CD14-positive monocyte (primary cell): ENCODE measurements at regions not wholly inside any gene's neighbourhood (a gene's known extent, or its start where the extent isn't known, plus 50 kb on each side); places are given as distances from the start of the nearest gene placed in this dataset.

Experiments
- DNase-seq, 3 donors: peaks; one replicate each; pipeline ENCODE4 v3.0.0-alpha.2; 2011 to 2022
- H2AFZ ChIP-seq: 2 replicates; pipeline ENCODE4 v1.6.0; 2012; ENCODE audit warnings: mild to moderate bottlenecking, low read depth, low read length, inconsistent platforms; ENCODE audit not compliant: insufficient read depth, poor library complexity, severe bottlenecking
- H3K27ac ChIP-seq, 2 donors: 1 replicate in 1 of 2; 2 replicates in 1 of 2; pipeline ENCODE4 v1.5.1; 2012 to 2013; ENCODE audit warnings: low read length in 2 of 2, control low read depth in 1 of 2, inconsistent platforms in 1 of 2, low read depth in 1 of 2, mild to moderate bottlenecking in 1 of 2
- H3K27me3 ChIP-seq, 2 donors: one replicate each; pipeline versions ENCODE4 v1.6.0 to v1.6.1; 2011 to 2013; ENCODE audit warnings: low read length in 2 of 2; ENCODE audit not compliant: control insufficient read depth in 2 of 2, insufficient read depth in 2 of 2
- H3K36me3 ChIP-seq, 2 donors: replicated peaks in 1 of 2; 1 replicate in 1 of 2; 2 replicates in 1 of 2; pipeline versions ENCODE4 v1.5.1 to v1.6.1; 2012 to 2013; ENCODE audit warnings: low read length in 2 of 2, control low read depth in 1 of 2, inconsistent platforms in 1 of 2, mild to moderate bottlenecking in 1 of 2; ENCODE audit not compliant: insufficient read depth in 2 of 2, control insufficient read depth in 1 of 2
- H3K4me1 ChIP-seq, 2 donors: 1 replicate in 1 of 2; 2 replicates in 1 of 2; pipeline versions ENCODE4 v1.5.1 to v1.6.1; 2012 to 2013; ENCODE audit warnings: low read length in 2 of 2, control low read depth in 1 of 2, inconsistent platforms in 1 of 2, mild to moderate bottlenecking in 1 of 2, moderate library complexity in 1 of 2; ENCODE audit not compliant: insufficient read depth in 2 of 2, control insufficient read depth in 1 of 2
- H3K4me2 ChIP-seq: replicated peaks from 2 replicates; pipeline ENCODE3; 2012; ENCODE audit warnings: low read length, moderate library complexity, mild to moderate bottlenecking; ENCODE audit not compliant: poor library complexity, severe bottlenecking; ENCODE audit errors: extremely low read depth
- H3K4me3 ChIP-seq, 3 experiments: fragments of 200-600 bp in 1 of 3; sonication (generic) in 1 of 3; replicated peaks in 1 of 3; 1 replicate in 2 of 3; 2 replicates in 1 of 3; pipeline ENCODE4 v1.5.1; 2011 to 2013; ENCODE audit warnings: low read length in 3 of 3, mild to moderate bottlenecking in 3 of 3, control low read depth in 2 of 3, low read depth in 2 of 3, inconsistent platforms in 1 of 3, moderate library complexity in 1 of 3
- H3K79me2 ChIP-seq: 2 replicates; pipeline ENCODE4 v1.6.0; 2012; ENCODE audit warnings: mild to moderate bottlenecking, control low read depth, inconsistent platforms, low read length, moderate library complexity; ENCODE audit not compliant: insufficient read depth
- H3K9ac ChIP-seq: 2 replicates; pipeline ENCODE4 v1.6.0; 2017; ENCODE audit warnings: low read length, mild to moderate bottlenecking; ENCODE audit not compliant: insufficient read depth, poor library complexity, severe bottlenecking
- H3K9me3 ChIP-seq, 2 donors: replicated peaks in 1 of 2; 1 replicate in 1 of 2; 2 replicates in 1 of 2; pipeline versions ENCODE4 v1.5.1 to v1.6.1; 2012 to 2013; ENCODE audit warnings: low read length in 2 of 2, control low read depth in 1 of 2; ENCODE audit not compliant: control insufficient read depth in 1 of 2, insufficient read depth in 1 of 2
- H4K20me1 ChIP-seq: 2 replicates; pipeline ENCODE4 v1.6.0; 2012; ENCODE audit warnings: mild to moderate bottlenecking, low read length, control low read depth, moderate library complexity; ENCODE audit not compliant: insufficient read depth
- H3K27ac Mint-ChIP-seq, 7 donors: one replicate each; pipeline ENCODE4 v1.8.0; 2020; ENCODE audit warnings: mild to moderate bottlenecking in 7 of 7, mixed read lengths in 7 of 7, moderate library complexity in 6 of 7, inconsistent platforms in 2 of 7
- H3K27me3 Mint-ChIP-seq, 3 donors: one replicate each; pipeline ENCODE4 v1.8.0; 2021 to 2022; ENCODE audit warnings: low read depth in 3 of 3, mild to moderate bottlenecking in 3 of 3, mixed read lengths in 3 of 3, moderate library complexity in 3 of 3, inconsistent platforms in 1 of 3
- H3K36me3 Mint-ChIP-seq, 2 donors: one replicate each; pipeline ENCODE4 v1.8.0; 2020; ENCODE audit warnings: mixed read lengths in 2 of 2, inconsistent platforms in 1 of 2, mild to moderate bottlenecking in 1 of 2
- H3K4me1 Mint-ChIP-seq: one replicate; pipeline ENCODE4 v1.8.0; 2020; ENCODE audit warnings: mild to moderate bottlenecking, mixed read lengths
- H3K4me3 Mint-ChIP-seq, 2 donors: one replicate each; pipeline ENCODE4 v1.8.0; 2020; ENCODE audit warnings: mild to moderate bottlenecking in 2 of 2, mixed read lengths in 2 of 2, moderate library complexity in 1 of 2
- H3K9me3 Mint-ChIP-seq, 7 donors: one replicate each; pipeline ENCODE4 v1.8.0; 2020 to 2022; ENCODE audit warnings: mixed read lengths in 7 of 7, mild to moderate bottlenecking in 6 of 7, moderate library complexity in 6 of 7, inconsistent platforms in 2 of 7
- CTCF ChIP-seq: fragments of 200-600 bp; IDR thresholded peaks from one replicate; pipeline ENCODE4 v1.8.0; 2022; ENCODE audit warnings: antibody characterized with exemption, mild to moderate bottlenecking
- WGBS: methylation state at CpG from one replicate; pipeline ENCODE4 v1.1.5; 2013; ENCODE audit warnings: missing lambda C conversion rate; ENCODE audit not compliant: insufficient coverage; 5-methylcytosine and 5-hydroxymethylcytosine counted together
- intact Hi-C, 2 donors: fragments of 100-400 bp; cut with micrococcal nuclease; formaldehyde crosslinking; loops; one replicate each; pipeline versions ENCODE4 v1.15.0 to v1.15.1; 2023

- Histone ChIP-seq H3K27me3 (peaks cover 0 to 7% of the 10 kb centered on the region in 2 donors), H3K9me3 (no peaks in the 10 kb centered on the region), H2AFZ (peak overlapping the region; percentile 80), H4K20me1 (no peaks in the 10 kb centered on the region), H3K79me2 (no peaks in the 10 kb centered on the region), H3K4me3 (peak overlapping the region; percentile 39 to 73 (median 41)), H3K27ac (peak overlapping the region in 1 of 2 donors; percentile 41), H3K36me3 (no peaks in the 10 kb centered on the region), H3K4me1 (peaks cover 37 to 59% of the 10 kb centered on the region in 2 donors), H3K4me2 (peak overlapping the region; percentile 76), H3K9ac (peak overlapping the region; percentile 36)
- peaks cover 23% of the 10 kb centered on the region for H3K4me1 Mint-ChIP-seq
- peaks cover 0 to 70% (median 11%) of the 10 kb centered on the region in 3 donors for H3K27me3 Mint-ChIP-seq
- intact Hi-C loops = loop anchor here in 1 of 2 donors (5.0 kb wide), 2 partner anchors 60 to 145 kb away; partner anchors contain the start of gene BCOR
- no peaks in the 10 kb centered on the region for H3K36me3 Mint-ChIP-seq
- DNase-seq = no peak
- peaks cover 0 to 32% (median 7%) of the 10 kb centered on the region in 7 donors for H3K9me3 Mint-ChIP-seq
- no peak for TF ChIP-seq CTCF
- H3K4me3 Mint-ChIP-seq = peak overlapping the region in 1 of 2 donors; percentile 54
- peak overlapping the region in 1 of 7 donors; percentile 63 for H3K27ac Mint-ChIP-seq
- 85% methylated on average over 7 of the region's 15 CpGs for WGBS
Measured at GRCh38 chrX:40157228-40158035, 59.7 kb upstream of the BCOR start.

GRCh38 chrX:40156470-40157227, 58.9 kb upstream of the BCOR start:
- H3K36me3 ChIP-seq = no peaks in the 10 kb centered on the region
- H3K9me3 ChIP-seq = no peaks in the 10 kb centered on the region
- H3K4me2 ChIP-seq = no peak overlapping the region
- TF ChIP-seq CTCF = no peak
- DNase-seq = no peak
- H3K9ac ChIP-seq = no peak overlapping the region
- no peak overlapping the region for H3K4me3 ChIP-seq
- WGBS = 95% methylated on average over 23 of the region's 41 CpGs
- no peaks in the 10 kb centered on the region for H3K36me3 Mint-ChIP-seq
- no peak overlapping the region for H3K27ac ChIP-seq
- H3K4me1 ChIP-seq = peaks cover 42 to 67% of the 10 kb centered on the region in 2 donors
- peaks cover 0 to 74% (median 12%) of the 10 kb centered on the region in 3 donors for H3K27me3 Mint-ChIP-seq
- H3K9me3 Mint-ChIP-seq = peaks cover 0 to 32% (median 7%) of the 10 kb centered on the region in 7 donors
- intact Hi-C loops = loop anchor here in 1 of 2 donors (5.0 kb wide), 2 partner anchors 59 to 144 kb away; partner anchors contain the start of gene BCOR
- peaks cover 0 to 7% of the 10 kb centered on the region in 2 donors for H3K27me3 ChIP-seq
- no peak overlapping the region for H2AFZ ChIP-seq
- no peak overlapping the region for H3K27ac Mint-ChIP-seq
- H3K4me1 Mint-ChIP-seq = peaks cover 27% of the 10 kb centered on the region
- no peak overlapping the region for H3K4me3 Mint-ChIP-seq
- no peaks in the 10 kb centered on the region for H4K20me1 ChIP-seq
- no peaks in the 10 kb centered on the region for H3K79me2 ChIP-seq
